ENCODE measurements at regions not wholly inside any gene's neighbourhood (a gene's known extent, or its start where the extent isn't known, plus 50 kb on each side); places are given as distances from the start of the nearest gene placed in this dataset.

- H3K36me3 ChIP-seq (ENCODE audit: control insufficient read depth in 5 of 5, insufficient read depth in 5 of 5, low read length in 5 of 5): no peaks in the 10 kb centered on the region
- no peak overlapping the region for H3K4me3 ChIP-seq (ENCODE audit: low read depth in 1 of 5, low read length in 5 of 5)
- H3K27me3 ChIP-seq (ENCODE audit: control insufficient read depth in 5 of 5, insufficient read depth in 4 of 5, low read length in 5 of 5): peaks cover 0 to 2% (median 0%) of the 10 kb centered on the region in 5 donors
- H3K27ac ChIP-seq (ENCODE audit: low read depth, low read length): no peak overlapping the region
- no peak overlapping the region for H3K9ac ChIP-seq (ENCODE audit: low read length in 5 of 5)
- H3K9me3 ChIP-seq (ENCODE audit: control insufficient read depth in 5 of 5, low read length in 5 of 5): no peaks in the 10 kb centered on the region
- H3K4me1 ChIP-seq (ENCODE audit: control insufficient read depth in 5 of 5, insufficient read depth in 5 of 5, low read length in 5 of 5): peaks cover 0 to 4% (median 0%) of the 10 kb centered on the region in 5 donors
Observed at GRCh38 chr6:132969196-132969595, 154.8 kb downstream of the RPS12 start.

GRCh38 chr6:132971676-132972075 lies 157.3 kb downstream of the RPS12 start:
- H3K9me3 ChIP-seq (ENCODE audit: control insufficient read depth in 5 of 5, low read length in 5 of 5): no peaks in the 10 kb centered on the region
- peaks cover 0 to 2% (median 0%) of the 10 kb centered on the region in 5 donors for H3K27me3 ChIP-seq (ENCODE audit: control insufficient read depth in 5 of 5, insufficient read depth in 4 of 5, low read length in 5 of 5)
- no peaks in the 10 kb centered on the region for H3K36me3 ChIP-seq (ENCODE audit: control insufficient read depth in 5 of 5, insufficient read depth in 5 of 5, low read length in 5 of 5)
- H3K9ac ChIP-seq (ENCODE audit: low read length in 5 of 5): no peak overlapping the region
- H3K27ac ChIP-seq (ENCODE audit: low read depth, low read length): no peak overlapping the region
- H3K4me3 ChIP-seq (ENCODE audit: low read depth in 1 of 5, low read length in 5 of 5): no peak overlapping the region
- no peaks in the 10 kb centered on the region for H3K4me1 ChIP-seq (ENCODE audit: control insufficient read depth in 5 of 5, insufficient read depth in 5 of 5, low read length in 5 of 5)

GRCh38 chr6:132972254-132972653 lies 157.9 kb downstream of the RPS12 start:
- H3K4me1 ChIP-seq (ENCODE audit: control insufficient read depth in 5 of 5, insufficient read depth in 5 of 5, low read length in 5 of 5): no peaks in the 10 kb centered on the region

GRCh38 chr6:132972971-132973370 lies 158.6 kb downstream of the RPS12 start:
- peaks cover 0 to 2% (median 0%) of the 10 kb centered on the region in 5 donors for H3K27me3 ChIP-seq (ENCODE audit: control insufficient read depth in 5 of 5, insufficient read depth in 4 of 5, low read length in 5 of 5)
- H3K36me3 ChIP-seq (ENCODE audit: control insufficient read depth in 5 of 5, insufficient read depth in 5 of 5, low read length in 5 of 5): no peaks in the 10 kb centered on the region

More at GRCh38 chr6:132972254-132972653, 157.9 kb downstream of the RPS12 start:
- H3K27ac ChIP-seq (ENCODE audit: low read depth, low read length): no peak overlapping the region
- H3K36me3 ChIP-seq (ENCODE audit: control insufficient read depth in 5 of 5, insufficient read depth in 5 of 5, low read length in 5 of 5): no peaks in the 10 kb centered on the region
- H3K9ac ChIP-seq (ENCODE audit: low read length in 5 of 5): no peak overlapping the region
- no peaks in the 10 kb centered on the region for H3K9me3 ChIP-seq (ENCODE audit: control insufficient read depth in 5 of 5, low read length in 5 of 5)
- no peak overlapping the region for H3K4me3 ChIP-seq (ENCODE audit: low read depth in 1 of 5, low read length in 5 of 5)
- peaks cover 0 to 2% (median 0%) of the 10 kb centered on the region in 5 donors for H3K27me3 ChIP-seq (ENCODE audit: control insufficient read depth in 5 of 5, insufficient read depth in 4 of 5, low read length in 5 of 5)

GRCh38 chr6:132973514-132973993 lies 159.2 kb downstream of the RPS12 start:
- H3K4me1 ChIP-seq (ENCODE audit: control insufficient read depth in 5 of 5, insufficient read depth in 5 of 5, low read length in 5 of 5): no peaks in the 10 kb centered on the region

More at GRCh38 chr6:132972971-132973370, 158.6 kb downstream of the RPS12 start:
- Histone ChIP-seq H3K9ac (ENCODE audit: low read length in 5 of 5) (no peak overlapping the region), H3K9me3 (ENCODE audit: control insufficient read depth in 5 of 5, low read length in 5 of 5) (no peaks in the 10 kb centered on the region), H3K27ac (ENCODE audit: low read depth, low read length) (no peak overlapping the region), H3K4me1 (ENCODE audit: control insufficient read depth in 5 of 5, insufficient read depth in 5 of 5, low read length in 5 of 5) (no peaks in the 10 kb centered on the region), H3K4me3 (ENCODE audit: low read depth in 1 of 5, low read length in 5 of 5) (no peak overlapping the region)

GRCh38 chr6:132974122-132974521 lies 159.8 kb downstream of the RPS12 start:
- no peaks in the 10 kb centered on the region for H3K36me3 ChIP-seq (ENCODE audit: control insufficient read depth in 5 of 5, insufficient read depth in 5 of 5, low read length in 5 of 5)
- H3K4me3 ChIP-seq (ENCODE audit: low read depth in 1 of 5, low read length in 5 of 5): no peak overlapping the region
- H3K4me1 ChIP-seq (ENCODE audit: control insufficient read depth in 5 of 5, insufficient read depth in 5 of 5, low read length in 5 of 5): no peaks in the 10 kb centered on the region

More at GRCh38 chr6:132973514-132973993, 159.2 kb downstream of the RPS12 start:
- Histone ChIP-seq H3K4me3 (ENCODE audit: low read depth in 1 of 5, low read length in 5 of 5) (no peak overlapping the region), H3K36me3 (ENCODE audit: control insufficient read depth in 5 of 5, insufficient read depth in 5 of 5, low read length in 5 of 5) (no peaks in the 10 kb centered on the region), H3K27ac (ENCODE audit: low read depth, low read length) (no peak overlapping the region), H3K27me3 (ENCODE audit: control insufficient read depth in 5 of 5, insufficient read depth in 4 of 5, low read length in 5 of 5) (no peaks in the 10 kb centered on the region), H3K9me3 (ENCODE audit: control insufficient read depth in 5 of 5, low read length in 5 of 5) (no peaks in the 10 kb centered on the region), H3K9ac (ENCODE audit: low read length in 5 of 5) (no peak overlapping the region)

GRCh38 chr6:132977413-132977812 lies 163.0 kb downstream of the RPS12 start:
- Histone ChIP-seq H3K27me3 (ENCODE audit: control insufficient read depth in 5 of 5, insufficient read depth in 4 of 5, low read length in 5 of 5) (no peaks in the 10 kb centered on the region), H3K9ac (ENCODE audit: low read length in 5 of 5) (no peak overlapping the region), H3K4me3 (ENCODE audit: low read depth in 1 of 5, low read length in 5 of 5) (no peak overlapping the region), H3K27ac (ENCODE audit: low read depth, low read length) (no peak overlapping the region), H3K9me3 (ENCODE audit: control insufficient read depth in 5 of 5, low read length in 5 of 5) (no peaks in the 10 kb centered on the region), H3K36me3 (ENCODE audit: control insufficient read depth in 5 of 5, insufficient read depth in 5 of 5, low read length in 5 of 5) (no peaks in the 10 kb centered on the region), H3K4me1 (ENCODE audit: control insufficient read depth in 5 of 5, insufficient read depth in 5 of 5, low read length in 5 of 5) (no peaks in the 10 kb centered on the region)

More at GRCh38 chr6:132974122-132974521, 159.8 kb downstream of the RPS12 start:
- H3K9me3 ChIP-seq (ENCODE audit: control insufficient read depth in 5 of 5, low read length in 5 of 5): no peaks in the 10 kb centered on the region
- no peak overlapping the region for H3K9ac ChIP-seq (ENCODE audit: low read length in 5 of 5)
- H3K27ac ChIP-seq (ENCODE audit: low read depth, low read length): no peak overlapping the region
- H3K27me3 ChIP-seq (ENCODE audit: control insufficient read depth in 5 of 5, insufficient read depth in 4 of 5, low read length in 5 of 5): no peaks in the 10 kb centered on the region

GRCh38 chr6:132978685-132979084 lies 164.3 kb downstream of the RPS12 start:
- no peak overlapping the region for H3K4me3 ChIP-seq (ENCODE audit: low read depth in 1 of 5, low read length in 5 of 5)
- no peak overlapping the region for H3K27ac ChIP-seq (ENCODE audit: low read depth, low read length)
- no peak overlapping the region for H3K9ac ChIP-seq (ENCODE audit: low read length in 5 of 5)
- no peaks in the 10 kb centered on the region for H3K36me3 ChIP-seq (ENCODE audit: control insufficient read depth in 5 of 5, insufficient read depth in 5 of 5, low read length in 5 of 5)
- no peaks in the 10 kb centered on the region for H3K4me1 ChIP-seq (ENCODE audit: control insufficient read depth in 5 of 5, insufficient read depth in 5 of 5, low read length in 5 of 5)
- no peaks in the 10 kb centered on the region for H3K9me3 ChIP-seq (ENCODE audit: control insufficient read depth in 5 of 5, low read length in 5 of 5)
- H3K27me3 ChIP-seq (ENCODE audit: control insufficient read depth in 5 of 5, insufficient read depth in 4 of 5, low read length in 5 of 5): no peaks in the 10 kb centered on the region

GRCh38 chr6:132993738-132994137 lies 179.4 kb downstream of the RPS12 start:
- H3K9me3 ChIP-seq (ENCODE audit: control insufficient read depth in 5 of 5, low read length in 5 of 5): peaks cover 0 to 6% (median 0%) of the 10 kb centered on the region in 5 donors
- H3K27me3 ChIP-seq (ENCODE audit: control insufficient read depth in 5 of 5, insufficient read depth in 4 of 5, low read length in 5 of 5): no peaks in the 10 kb centered on the region
- no peak overlapping the region for H3K27ac ChIP-seq (ENCODE audit: low read depth, low read length)
- no peaks in the 10 kb centered on the region for H3K4me1 ChIP-seq (ENCODE audit: control insufficient read depth in 5 of 5, insufficient read depth in 5 of 5, low read length in 5 of 5)
- H3K4me3 ChIP-seq (ENCODE audit: low read depth in 1 of 5, low read length in 5 of 5): no peak overlapping the region
- H3K36me3 ChIP-seq (ENCODE audit: control insufficient read depth in 5 of 5, insufficient read depth in 5 of 5, low read length in 5 of 5): no peaks in the 10 kb centered on the region
- no peak overlapping the region for H3K9ac ChIP-seq (ENCODE audit: low read length in 5 of 5)

- no peaks in the 10 kb centered on the region for H3K9me3 ChIP-seq (ENCODE audit: control insufficient read depth in 5 of 5, low read length in 5 of 5)
- H3K27ac ChIP-seq (ENCODE audit: low read depth, low read length): no peak overlapping the region
- no peaks in the 10 kb centered on the region for H3K36me3 ChIP-seq (ENCODE audit: control insufficient read depth in 5 of 5, insufficient read depth in 5 of 5, low read length in 5 of 5)
- H3K27me3 ChIP-seq (ENCODE audit: control insufficient read depth in 5 of 5, insufficient read depth in 4 of 5, low read length in 5 of 5): no peaks in the 10 kb centered on the region
- no peak overlapping the region for H3K9ac ChIP-seq (ENCODE audit: low read length in 5 of 5)
- no peaks in the 10 kb centered on the region for H3K4me1 ChIP-seq (ENCODE audit: control insufficient read depth in 5 of 5, insufficient read depth in 5 of 5, low read length in 5 of 5)
- H3K4me3 ChIP-seq (ENCODE audit: low read depth in 1 of 5, low read length in 5 of 5): no peak overlapping the region
Observed at GRCh38 chr6:132995009-132995408, 180.6 kb downstream of the RPS12 start.

Data from subcutaneous abdominal adipose tissue (tissue), 5 donors.